Mesothelial cell of epicardium (in vitro differentiated cells): ENCODE measurements at regions not wholly inside any gene's neighbourhood (a gene's known extent, or its start where the extent isn't known, plus 50 kb on each side); places are given as distances from the start of the nearest gene placed in this dataset.

Experiments used
- DNase-seq, 2 experiments: peaks; one replicate each; pipeline ENCODE4 v3.0.0; 2021; ENCODE audit warnings: low spot score in 2 of 2; ENCODE audit not compliant: unreplicated experiment in 2 of 2
- H3K27ac Mint-ChIP-seq: 2 replicates; pipeline ENCODE4 v1.8.0; 2021; ENCODE audit warnings: mixed read lengths
- H3K27me3 Mint-ChIP-seq: 2 replicates; pipeline ENCODE4 v1.8.0; 2021; ENCODE audit warnings: low read depth, mixed read lengths
- H3K36me3 Mint-ChIP-seq: 2 replicates; pipeline ENCODE4 v1.8.0; 2021; ENCODE audit warnings: mixed read lengths
- H3K4me1 Mint-ChIP-seq: 2 replicates; pipeline ENCODE4 v1.8.0; 2021; ENCODE audit warnings: mixed read lengths
- H3K4me3 Mint-ChIP-seq: 2 replicates; pipeline ENCODE4 v1.8.0; 2021; ENCODE audit warnings: mild to moderate bottlenecking, moderate library complexity, mixed read lengths
- H3K9me3 Mint-ChIP-seq: 2 replicates; pipeline ENCODE4 v1.8.0; 2021; ENCODE audit warnings: mixed read lengths
- CTCF ChIP-seq: fragments of 200-600 bp; sonication (generic); IDR thresholded peaks from one replicate; pipeline ENCODE4 v1.5.0; 2021; ENCODE audit warnings: antibody characterized with exemption; ENCODE audit not compliant: unreplicated experiment

GRCh38 chr7:8809320-8809719 is 375.9 kb downstream of the NXPH1 start:
- peaks cover 11% of the 10 kb centered on the region for H3K4me1 Mint-ChIP-seq
- TF ChIP-seq CTCF = no peak
- no peak for DNase-seq
- H3K27ac Mint-ChIP-seq = no peak overlapping the region
- peaks cover 41% of the 10 kb centered on the region for H3K27me3 Mint-ChIP-seq
- H3K36me3 Mint-ChIP-seq = no peaks in the 10 kb centered on the region
- no peaks in the 10 kb centered on the region for H3K9me3 Mint-ChIP-seq
- no peak overlapping the region for H3K4me3 Mint-ChIP-seq

GRCh38 chr7:8817448-8818036 is 384.1 kb downstream of the NXPH1 start:
- TF ChIP-seq CTCF = no peak
- Mint-ChIP-seq H3K36me3 (no peaks in the 10 kb centered on the region), H3K4me1 (peaks cover 32% of the 10 kb centered on the region), H3K27ac (peak overlapping the region; percentile 3), H3K27me3 (peaks cover 44% of the 10 kb centered on the region), H3K4me3 (no peak overlapping the region), H3K9me3 (peaks cover 5% of the 10 kb centered on the region)
- DNase-seq = peak; percentile 43 to 71

- Mint-ChIP-seq H3K27me3 (peaks cover 41% of the 10 kb centered on the region), H3K9me3 (peaks cover 7% of the 10 kb centered on the region), H3K36me3 (no peaks in the 10 kb centered on the region), H3K4me3 (no peak overlapping the region), H3K27ac (peak overlapping the region; percentile 19), H3K4me1 (peaks cover 23% of the 10 kb centered on the region)
- DNase-seq = no peak
- TF ChIP-seq CTCF = no peak
Measured at GRCh38 chr7:8818406-8818805, 385.0 kb downstream of the NXPH1 start.

GRCh38 chr7:8822595-8822994 is 389.2 kb downstream of the NXPH1 start:
- H3K27ac Mint-ChIP-seq = no peak overlapping the region
- H3K27me3 Mint-ChIP-seq = peaks cover 25% of the 10 kb centered on the region
- H3K36me3 Mint-ChIP-seq = no peaks in the 10 kb centered on the region
- TF ChIP-seq CTCF = no peak
- H3K4me3 Mint-ChIP-seq = no peak overlapping the region
- peaks cover 7% of the 10 kb centered on the region for H3K9me3 Mint-ChIP-seq
- DNase-seq = no peak
- peaks cover 10% of the 10 kb centered on the region for H3K4me1 Mint-ChIP-seq

- no peak for TF ChIP-seq CTCF
- Mint-ChIP-seq H3K27me3 (peaks cover 25% of the 10 kb centered on the region), H3K36me3 (no peaks in the 10 kb centered on the region), H3K9me3 (peaks cover 7% of the 10 kb centered on the region), H3K4me1 (peaks cover 2% of the 10 kb centered on the region), H3K4me3 (no peak overlapping the region), H3K27ac (no peak overlapping the region)
- no peak for DNase-seq
Measured at GRCh38 chr7:8823486-8823885, 390.1 kb downstream of the NXPH1 start.

GRCh38 chr7:8827329-8827728 is 393.9 kb downstream of the NXPH1 start:
- Mint-ChIP-seq H3K4me1 (peaks cover 3% of the 10 kb centered on the region), H3K27ac (no peak overlapping the region), H3K4me3 (no peak overlapping the region), H3K36me3 (no peaks in the 10 kb centered on the region), H3K9me3 (peaks cover 3% of the 10 kb centered on the region), H3K27me3 (peaks cover 6% of the 10 kb centered on the region)
- no peak for DNase-seq
- no peak for TF ChIP-seq CTCF
